ENCODE measurements at regions not wholly inside any gene's neighbourhood (a gene's known extent, or its start where the extent isn't known, plus 50 kb on each side); places are given as distances from the start of the nearest gene placed in this dataset.

GRCh38 chr5:110239786-110240185, 486.7 kb downstream of the TMEM232 start:
- Histone ChIP-seq H3K27me3 (ENCODE audit: insufficient read depth, poor library complexity, severe bottlenecking) (no peaks in the 10 kb centered on the region), H3K4me3 (replicated peaks; ENCODE audit: insufficient read depth, low read length) (no peak overlapping the region), H3K27ac (replicated peaks) (no peak overlapping the region)
- TF ChIP-seq SPI1 (IDR thresholded peaks at IDR 0.05; ENCODE audit: borderline replicate concordance, low read depth), result no peak
- no peak for DNase-seq (ENCODE audit: low read depth in 1 of 2, low spot score in 1 of 2)

GRCh38 chr5:110242950-110243349, 483.5 kb downstream of the TMEM232 start:
- no peak for DNase-seq (ENCODE audit: low read depth in 1 of 2, low spot score in 1 of 2)

GRCh38 chr5:110248921-110249320, 477.6 kb downstream of the TMEM232 start:
- DNase-seq (ENCODE audit: low read depth in 1 of 2, low spot score in 1 of 2), result no peak
- Histone ChIP-seq H3K27me3 (ENCODE audit: insufficient read depth, poor library complexity, severe bottlenecking) (no peaks in the 10 kb centered on the region), H3K4me3 (replicated peaks; ENCODE audit: insufficient read depth, low read length) (no peak overlapping the region), H3K27ac (replicated peaks) (no peak overlapping the region)
- TF ChIP-seq SPI1 (IDR thresholded peaks at IDR 0.05; ENCODE audit: borderline replicate concordance, low read depth) (no peak), GABPA (IDR thresholded peaks at IDR 0.05; ENCODE audit: low read depth) (no peak), CTCF (IDR thresholded peaks at IDR 0.05; ENCODE audit: insufficient read depth, low read length) (no peak), POLR2AphosphoS5 (IDR thresholded peaks at IDR 0.05; ENCODE audit: low read depth) (no peak)

More at GRCh38 chr5:110242950-110243349, 483.5 kb downstream of the TMEM232 start:
- no peaks in the 10 kb centered on the region for H3K27me3 ChIP-seq (ENCODE audit: insufficient read depth, poor library complexity, severe bottlenecking)
- no peak overlapping the region for H3K27ac ChIP-seq (replicated peaks)
- TF ChIP-seq GABPA (IDR thresholded peaks at IDR 0.05; ENCODE audit: low read depth), result no peak
- no peak for TF ChIP-seq POLR2AphosphoS5 (IDR thresholded peaks at IDR 0.05; ENCODE audit: low read depth)
- TF ChIP-seq REST (IDR thresholded peaks at IDR 0.05; ENCODE audit: insufficient replicate concordance, low read depth), result no peak
- TF ChIP-seq CTCF (IDR thresholded peaks at IDR 0.05; ENCODE audit: insufficient read depth, low read length), result no peak
- no peak for TF ChIP-seq SPI1 (IDR thresholded peaks at IDR 0.05; ENCODE audit: borderline replicate concordance, low read depth)
- H3K4me3 ChIP-seq (replicated peaks; ENCODE audit: insufficient read depth, low read length), result no peak overlapping the region

- Histone ChIP-seq H3K4me3 (replicated peaks; ENCODE audit: insufficient read depth, low read length) (no peak overlapping the region), H3K27me3 (ENCODE audit: insufficient read depth, poor library complexity, severe bottlenecking) (no peaks in the 10 kb centered on the region), H3K27ac (replicated peaks) (no peak overlapping the region)
- TF ChIP-seq SPI1 (IDR thresholded peaks at IDR 0.05; ENCODE audit: borderline replicate concordance, low read depth), result no peak
- no peak for TF ChIP-seq POLR2AphosphoS5 (IDR thresholded peaks at IDR 0.05; ENCODE audit: low read depth)
- TF ChIP-seq GABPA (IDR thresholded peaks at IDR 0.05; ENCODE audit: low read depth), result no peak
- TF ChIP-seq CTCF (IDR thresholded peaks at IDR 0.05; ENCODE audit: insufficient read depth, low read length), result no peak
- TF ChIP-seq REST (IDR thresholded peaks at IDR 0.05; ENCODE audit: insufficient replicate concordance, low read depth), result no peak
- no peak for DNase-seq (ENCODE audit: low read depth in 1 of 2, low spot score in 1 of 2)
Measured at GRCh38 chr5:110250355-110250754, 476.1 kb downstream of the TMEM232 start.
